ENCODE measurements at regions not wholly inside any gene's neighbourhood (a gene's known extent, or its start where the extent isn't known, plus 50 kb on each side); places are given as distances from the start of the nearest gene placed in this dataset.

- DNase-seq (ENCODE audit: low read depth) = no peak
- TF ChIP-seq CTCF (IDR thresholded peaks at IDR 0.05; ENCODE audit: control insufficient read depth, insufficient read depth, low read depth, low read length, missing control alignments) = no peak
- H3K4me3 ChIP-seq (ENCODE audit: control insufficient read depth, low read depth, low read length) = no peak overlapping the region
These were observed 169.4 kb downstream of the MAD2L1 start for GRCh38 chr4:119897260-119897659.

- DNase-seq (ENCODE audit: low read depth) = no peak
- TF ChIP-seq CTCF (IDR thresholded peaks at IDR 0.05; ENCODE audit: control insufficient read depth, insufficient read depth, low read depth, low read length, missing control alignments) = no peak
- no peak overlapping the region for H3K4me3 ChIP-seq (ENCODE audit: control insufficient read depth, low read depth, low read length)
These were observed 171.9 kb downstream of the MAD2L1 start for GRCh38 chr4:119894650-119895208.

- no peak for DNase-seq (ENCODE audit: low read depth)
- H3K4me3 ChIP-seq (ENCODE audit: control insufficient read depth, low read depth, low read length) = no peak overlapping the region
- TF ChIP-seq CTCF (IDR thresholded peaks at IDR 0.05; ENCODE audit: control insufficient read depth, insufficient read depth, low read depth, low read length, missing control alignments) = no peak
These were observed 192.8 kb downstream of the MAD2L1 start for GRCh38 chr4:119873794-119874325.

GRCh38 chr4:119873132-119873531, 193.5 kb downstream of the MAD2L1 start:
- DNase-seq (ENCODE audit: low read depth) = no peak
- no peak for TF ChIP-seq CTCF (IDR thresholded peaks at IDR 0.05; ENCODE audit: control insufficient read depth, insufficient read depth, low read depth, low read length, missing control alignments)
- H3K4me3 ChIP-seq (ENCODE audit: control insufficient read depth, low read depth, low read length) = no peak overlapping the region

GRCh38 chr4:119872371-119873016, 194.2 kb downstream of the MAD2L1 start:
- H3K4me3 ChIP-seq (ENCODE audit: control insufficient read depth, low read depth, low read length) = no peak overlapping the region
- DNase-seq (ENCODE audit: low read depth) = no peak
- no peak for TF ChIP-seq CTCF (IDR thresholded peaks at IDR 0.05; ENCODE audit: control insufficient read depth, insufficient read depth, low read depth, low read length, missing control alignments)

- no peak for DNase-seq (ENCODE audit: low read depth)
- H3K4me3 ChIP-seq (ENCODE audit: control insufficient read depth, low read depth, low read length) = no peak overlapping the region
- TF ChIP-seq CTCF (IDR thresholded peaks at IDR 0.05; ENCODE audit: control insufficient read depth, insufficient read depth, low read depth, low read length, missing control alignments) = no peak
These were observed 195.8 kb downstream of the MAD2L1 start for GRCh38 chr4:119870856-119871255.
